ENCODE measurements at regions not wholly inside any gene's neighbourhood (a gene's known extent, or its start where the extent isn't known, plus 50 kb on each side); places are given as distances from the start of the nearest gene placed in this dataset.
"Not testable (repeated sequence)": the region's sequence is repeated elsewhere in the genome, so short reads cannot be mapped to it uniquely, and the experiment has no call there.

DNA sequence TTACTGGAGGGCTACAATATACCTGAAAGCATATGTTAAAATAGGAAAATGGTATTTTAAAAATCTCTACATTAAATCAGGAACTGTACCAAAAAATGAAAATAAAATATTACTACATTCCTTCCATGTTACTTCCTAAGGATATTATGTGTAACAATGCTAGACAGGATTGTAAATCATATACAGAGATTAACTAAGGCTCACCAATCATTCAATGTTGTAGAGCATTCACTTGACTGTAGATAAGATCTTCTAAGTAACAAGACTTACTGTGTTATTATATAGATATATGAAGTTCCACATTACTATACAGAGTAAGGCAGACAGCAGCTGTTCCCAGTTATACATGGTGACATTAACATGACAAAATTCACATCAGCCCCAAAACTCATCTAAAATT lies 1919.1 kb upstream of the CDH9 start:
- TF ChIP-seq CTCF (IDR thresholded peaks at IDR 0.05), result no peak
- Histone ChIP-seq H3K9me3 (no peaks in the 10 kb centered on the region), H3K4me3 (no peak overlapping the region)

DNA sequence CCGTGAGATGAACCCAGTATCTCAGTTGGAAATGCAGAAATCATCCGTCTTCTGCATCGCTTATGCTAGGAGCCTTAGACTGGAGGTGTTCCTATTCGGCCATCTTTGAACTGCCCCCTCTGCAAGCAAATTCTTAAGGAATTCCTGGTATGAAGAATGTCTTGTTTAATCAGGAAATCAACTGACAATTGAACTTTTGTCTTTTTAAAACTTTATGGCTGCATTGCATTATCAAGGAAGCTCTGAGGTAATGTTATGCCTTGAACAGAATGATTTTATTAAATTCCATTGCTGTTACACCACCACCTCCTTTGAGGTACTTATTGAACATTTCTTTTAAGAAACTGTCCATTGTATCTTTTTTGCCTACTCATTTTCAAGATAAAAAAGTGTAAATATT lies 1915.7 kb upstream of the CDH9 start:
- ATAC-seq (ENCODE audit: insufficient number of reproducible peaks, low FRiP score, low read depth), result no peak
- H3K4me1 ChIP-seq (ENCODE audit: control insufficient read depth in 1 of 2, low read depth in 2 of 2), result no peaks in the 10 kb centered on the region

More for the DNA sequence above, 1919.1 kb upstream of the CDH9 start:
- ATAC-seq (ENCODE audit: insufficient number of reproducible peaks, low FRiP score, low read depth), result no peak
- Histone ChIP-seq H3K36me3 (no peaks in the 10 kb centered on the region), H3K27ac (no peak overlapping the region), H3K4me1 (ENCODE audit: control insufficient read depth in 1 of 2, low read depth in 2 of 2) (no peaks in the 10 kb centered on the region), H3K27me3 (replicated peaks; ENCODE audit: insufficient read depth) (no peaks in the 10 kb centered on the region)
- no peak for DNase-seq (ENCODE audit: low spot score)

DNA sequence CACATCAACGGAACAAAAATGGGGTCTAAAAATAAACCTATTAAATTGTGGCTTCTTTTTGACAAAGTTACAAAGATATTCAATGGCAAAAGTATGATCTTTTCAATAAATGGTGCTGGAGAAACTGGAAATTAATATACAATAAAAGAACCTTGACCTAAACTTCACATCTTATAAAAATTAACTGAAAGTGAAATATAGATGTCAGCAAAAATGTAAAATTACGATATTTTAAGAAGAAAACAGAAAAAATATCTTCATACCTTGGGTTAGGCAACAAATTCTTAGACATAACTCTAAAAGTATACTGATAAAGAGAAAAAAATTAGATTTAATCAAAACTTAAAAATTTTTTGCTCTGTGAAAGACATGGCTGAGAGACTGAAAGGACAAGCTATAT lies 1909.5 kb upstream of the CDH9 start:
- no peaks in the 10 kb centered on the region for H3K27me3 ChIP-seq (replicated peaks; ENCODE audit: insufficient read depth)
- no peak for TF ChIP-seq CTCF (IDR thresholded peaks at IDR 0.05)
- no peaks in the 10 kb centered on the region for H3K36me3 ChIP-seq
- no peaks in the 10 kb centered on the region for H3K4me1 ChIP-seq (ENCODE audit: control insufficient read depth in 1 of 2, low read depth in 2 of 2)
- no peak overlapping the region for H3K27ac ChIP-seq
- no peak overlapping the region for H3K4me3 ChIP-seq
- H3K9me3 ChIP-seq, result no peaks in the 10 kb centered on the region
- DNase-seq (ENCODE audit: low spot score) (no peak), ATAC-seq (ENCODE audit: insufficient number of reproducible peaks, low FRiP score, low read depth) (no peak)

More for the DNA sequence above, 1915.7 kb upstream of the CDH9 start:
- Histone ChIP-seq H3K36me3 (no peaks in the 10 kb centered on the region), H3K27me3 (replicated peaks; ENCODE audit: insufficient read depth) (no peaks in the 10 kb centered on the region), H3K27ac (no peak overlapping the region), H3K9me3 (no peaks in the 10 kb centered on the region), H3K4me3 (no peak overlapping the region)
- DNase-seq (ENCODE audit: low spot score), result no peak
- no peak for TF ChIP-seq CTCF (IDR thresholded peaks at IDR 0.05)

- H3K36me3 ChIP-seq, result no peaks in the 10 kb centered on the region
- H3K4me3 ChIP-seq, result no peak overlapping the region
- no peak for DNase-seq (ENCODE audit: low spot score)
- no peaks in the 10 kb centered on the region for H3K4me1 ChIP-seq (ENCODE audit: control insufficient read depth in 1 of 2, low read depth in 2 of 2)
- TF ChIP-seq CTCF (IDR thresholded peaks at IDR 0.05), result no peak
- no peaks in the 10 kb centered on the region for H3K9me3 ChIP-seq
- H3K27ac ChIP-seq, result no peak overlapping the region
- ATAC-seq (ENCODE audit: insufficient number of reproducible peaks, low FRiP score, low read depth), result no peak
- H3K27me3 ChIP-seq (replicated peaks; ENCODE audit: insufficient read depth), result no peaks in the 10 kb centered on the region
Measured at GRCh38 chr5:28945859-28946258, 1907.5 kb upstream of the CDH9 start.

- H3K27me3 ChIP-seq (replicated peaks; ENCODE audit: insufficient read depth); H3K36me3 ChIP-seq: not testable (repeated sequence)
Measured at GRCh38 chr5:28929366-28929765, 1891.0 kb upstream of the CDH9 start.

GRCh38 chr5:28928327-28928790 lies 1890.0 kb upstream of the CDH9 start:
- H3K27me3 ChIP-seq (replicated peaks; ENCODE audit: insufficient read depth); ATAC-seq (ENCODE audit: insufficient number of reproducible peaks, low FRiP score, low read depth); H3K9me3 ChIP-seq; DNase-seq (ENCODE audit: low spot score); H3K27ac ChIP-seq; H3K4me3 ChIP-seq; H3K36me3 ChIP-seq; H3K4me1 ChIP-seq (ENCODE audit: control insufficient read depth in 1 of 2, low read depth in 2 of 2): not testable (repeated sequence)

More at GRCh38 chr5:28929366-28929765, 1891.0 kb upstream of the CDH9 start:
- not testable (repeated sequence) for H3K27ac ChIP-seq; H3K4me3 ChIP-seq; DNase-seq (ENCODE audit: low spot score); H3K4me1 ChIP-seq (ENCODE audit: control insufficient read depth in 1 of 2, low read depth in 2 of 2); ATAC-seq (ENCODE audit: insufficient number of reproducible peaks, low FRiP score, low read depth); H3K9me3 ChIP-seq
